Posterior vena cava (tissue), 2 donors: ENCODE measurements at regions not wholly inside any gene's neighbourhood (a gene's known extent, or its start where the extent isn't known, plus 50 kb on each side); places are given as distances from the start of the nearest gene placed in this dataset.

Experiments used
- DNase-seq: peaks from one replicate; pipeline ENCODE4 v3.0.0-alpha.2; 2020; ENCODE audit warnings: low spot score
- intact Hi-C, 2 donors: fragments of 100-400 bp; cut with DNase I; formaldehyde crosslinking; loops; one replicate each; pipeline versions ENCODE4 v1.14.1 to v1.14.2; 2022 to 2023
- donor health status: DM: yes; HTN: yes; CAD: no.
- donor health status: DM: yes; HTN: yes; CAD: no.

- DNase-seq = no peak
- intact Hi-C loops = no loop called here
These were observed 78.4 kb downstream of the RNASET2 start for GRCh38 chr6:166877906-166878305.

- intact Hi-C loops = no loop called here
- no peak for DNase-seq
These were observed 79.0 kb downstream of the RNASET2 start for GRCh38 chr6:166877349-166877748.

GRCh38 chr6:166872531-166873009 is 83.8 kb downstream of the RNASET2 start:
- no peak for DNase-seq
- intact Hi-C loops = loop anchor here in 1 of 2 donors (2.0 kb wide), 1 partner anchor 66 kb away; no protein-coding TSS in a partner anchor

- DNase-seq = no peak
- intact Hi-C loops = no loop called here
These were observed 85.6 kb downstream of the RNASET2 start for GRCh38 chr6:166870602-166871208.

- DNase-seq = no peak
- intact Hi-C loops = no loop called here
These were observed 89.3 kb downstream of the RNASET2 start for GRCh38 chr6:166866839-166867637.

- intact Hi-C loops = no loop called here
- no peak for DNase-seq
These were observed 92.0 kb downstream of the RNASET2 start for GRCh38 chr6:166864333-166864732.

GRCh38 chr6:166862978-166863530 is 93.3 kb downstream of the RNASET2 start:
- DNase-seq = no peak
- intact Hi-C loops = no loop called here

GRCh38 chr6:166862287-166862977 is 93.9 kb downstream of the RNASET2 start:
- peak; percentile 80 for DNase-seq
- intact Hi-C loops = no loop called here

- DNase-seq = no peak
- intact Hi-C loops = no loop called here
These were observed 94.4 kb downstream of the RNASET2 start for GRCh38 chr6:166861961-166862286.

GRCh38 chr6:166861304-166861703 is 95.0 kb downstream of the RNASET2 start:
- no peak for DNase-seq
- intact Hi-C loops = no loop called here

- DNase-seq = no peak
- intact Hi-C loops = no loop called here
These were observed 96.0 kb downstream of the RNASET2 start for GRCh38 chr6:166860392-166860791.

- DNase-seq = no peak
- intact Hi-C loops = loop anchor here in 1 of 2 donors (2.0 kb wide), 1 partner anchor 19 kb away; no protein-coding TSS in a partner anchor
These were observed 100.9 kb downstream of the RNASET2 start for GRCh38 chr6:166855416-166855815.

GRCh38 chr6:166853371-166854325 is 102.7 kb downstream of the RNASET2 start:
- intact Hi-C loops = loop anchor here in 1 of 2 donors (2.0 kb wide), 1 partner anchor 21 kb away; no protein-coding TSS in a partner anchor
- DNase-seq = no peak

- DNase-seq = peak; percentile 67
- intact Hi-C loops = no loop called here
These were observed 103.8 kb downstream of the RNASET2 start for GRCh38 chr6:166852451-166852975.

GRCh38 chr6:166851911-166852310 is 104.4 kb downstream of the RNASET2 start:
- intact Hi-C loops = no loop called here

GRCh38 chr6:166851426-166851825 is 104.9 kb downstream of the RNASET2 start:
- intact Hi-C loops = no loop called here
- DNase-seq = no peak

More at GRCh38 chr6:166851911-166852310, 104.4 kb downstream of the RNASET2 start:
- DNase-seq = no peak

- intact Hi-C loops = no loop called here
- DNase-seq = no peak
These were observed 105.7 kb downstream of the RNASET2 start for GRCh38 chr6:166850677-166851076.

GRCh38 chr6:166849749-166850183 is 106.6 kb downstream of the RNASET2 start:
- intact Hi-C loops = no loop called here
- peak; percentile 45 for DNase-seq
